ENCODE measurements at regions not wholly inside any gene's neighbourhood (a gene's known extent, or its start where the extent isn't known, plus 50 kb on each side); places are given as distances from the start of the nearest gene placed in this dataset.
A peak's percentile ranks its signal among the peaks of the same experiment; 100 is the strongest.

GRCh38 chr22:49292909-49293308 lies 534.8 kb downstream of the BRD1 start:
- no peak for DNase-seq

GRCh38 chr22:49291781-49292180 lies 535.9 kb downstream of the BRD1 start:
- DNase-seq: no peak

- DNase-seq: no peak
Observed at GRCh38 chr22:49291169-49291568, 536.5 kb downstream of the BRD1 start.

- DNase-seq: no peak
Observed at GRCh38 chr22:49290711-49291110, 537.0 kb downstream of the BRD1 start.

- no peak for DNase-seq
Observed at GRCh38 chr22:49289822-49290679, 537.6 kb downstream of the BRD1 start.

GRCh38 chr22:49286181-49286760 lies 541.4 kb downstream of the BRD1 start:
- no peak for DNase-seq

- DNase-seq: no peak
Observed at GRCh38 chr22:49284931-49285330, 542.7 kb downstream of the BRD1 start.

GRCh38 chr22:49284056-49284784 lies 543.5 kb downstream of the BRD1 start:
- DNase-seq: no peak

- DNase-seq: no peak
Observed at GRCh38 chr22:49282596-49282995, 545.1 kb downstream of the BRD1 start.

- DNase-seq: no peak
Observed at GRCh38 chr22:49281467-49282340, 546.0 kb downstream of the BRD1 start.

- no peak for DNase-seq
Observed at GRCh38 chr22:49278340-49278739, 549.3 kb downstream of the BRD1 start.

- no peak for DNase-seq
Observed at GRCh38 chr22:49276567-49276966, 551.1 kb downstream of the BRD1 start.

GRCh38 chr22:49274754-49275380 lies 552.8 kb downstream of the BRD1 start:
- no peak for DNase-seq

- DNase-seq: peak; percentile 24
Observed at GRCh38 chr22:49272546-49273125, 555.0 kb downstream of the BRD1 start.

- no peak for DNase-seq
Observed at GRCh38 chr22:49271831-49272230, 555.8 kb downstream of the BRD1 start.

GRCh38 chr22:49271369-49271727 lies 556.3 kb downstream of the BRD1 start:
- DNase-seq: no peak

- no peak for DNase-seq
Observed at GRCh38 chr22:49270595-49271368, 556.9 kb downstream of the BRD1 start.

GRCh38 chr22:49269928-49270327 lies 557.7 kb downstream of the BRD1 start:
- DNase-seq: no peak

- no peak for DNase-seq
Observed at GRCh38 chr22:49269371-49269770, 558.3 kb downstream of the BRD1 start.

- DNase-seq: no peak
Observed at GRCh38 chr22:49268924-49269323, 558.7 kb downstream of the BRD1 start.

GRCh38 chr22:49267996-49268395 lies 559.7 kb downstream of the BRD1 start:
- DNase-seq: no peak
